GM19043 (cell line): ENCODE measurements at regions not wholly inside any gene's neighbourhood (a gene's known extent, or its start where the extent isn't known, plus 50 kb on each side); places are given as distances from the start of the nearest gene placed in this dataset.
"Not testable (repeated sequence)": the region's sequence is repeated elsewhere in the genome, so short reads cannot be mapped to it uniquely, and the experiment has no call there.

Experiments used
- ATAC-seq: cut with Tn5 transposase; IDR thresholded peaks from one replicate; pipeline ENCODE4 v1.9.1; 2021; ENCODE audit warnings: low read depth; ENCODE audit not compliant: unreplicated experiment

- ATAC-seq: no peak
Observed at GRCh38 chr4:45284400-45285085, 558.2 kb upstream of the GNPDA2 start.

GRCh38 chr4:45283352-45283751 lies 557.0 kb upstream of the GNPDA2 start:
- no peak for ATAC-seq

DNA sequence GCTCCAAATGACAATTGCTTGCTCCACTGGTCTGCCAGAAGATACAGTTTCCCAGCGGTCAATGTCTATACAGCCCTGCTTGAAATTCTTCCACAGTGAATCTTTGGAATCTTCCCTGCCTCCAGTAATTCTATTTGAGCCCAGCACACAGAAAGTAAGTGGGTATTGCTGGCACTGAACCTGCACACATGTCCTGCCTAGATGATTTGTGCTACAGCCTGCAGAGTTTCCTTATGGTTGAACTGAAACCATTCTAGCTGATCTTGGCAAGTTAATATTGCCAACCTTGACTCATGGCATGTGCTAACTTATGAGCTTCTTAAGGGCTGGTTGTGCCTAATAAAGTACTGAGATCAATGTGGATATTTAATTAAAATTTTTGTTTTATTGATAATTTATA lies 553.8 kb upstream of the GNPDA2 start:
- ATAC-seq: no peak

DNA sequence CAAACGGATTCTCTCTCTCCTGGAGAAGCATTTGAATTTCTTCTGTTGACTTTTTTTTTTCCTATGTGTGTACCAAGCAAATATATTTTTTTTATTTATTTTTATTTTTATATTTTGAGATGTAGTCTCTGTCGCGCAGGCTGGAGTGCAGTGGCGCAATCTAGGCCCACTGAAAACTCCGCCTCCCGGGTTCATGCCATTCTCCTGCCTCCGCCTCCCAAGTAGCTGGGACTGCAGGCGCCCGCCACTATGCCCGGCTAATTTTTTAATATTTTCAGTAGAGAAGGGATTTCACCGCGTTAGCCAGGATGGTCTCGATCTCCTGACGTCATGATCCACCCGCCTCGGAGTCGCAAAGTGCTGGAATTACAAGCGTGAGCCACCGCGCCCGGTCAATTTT lies 549.5 kb upstream of the GNPDA2 start:
- ATAC-seq: no peak

- ATAC-seq: not testable (repeated sequence)
Observed at GRCh38 chr4:45248106-45248505, 521.8 kb upstream of the GNPDA2 start.

GRCh38 chr4:45241976-45242375 lies 515.6 kb upstream of the GNPDA2 start:
- ATAC-seq: no peak

GRCh38 chr4:45229206-45229605 lies 502.9 kb upstream of the GNPDA2 start:
- ATAC-seq: no peak

DNA sequence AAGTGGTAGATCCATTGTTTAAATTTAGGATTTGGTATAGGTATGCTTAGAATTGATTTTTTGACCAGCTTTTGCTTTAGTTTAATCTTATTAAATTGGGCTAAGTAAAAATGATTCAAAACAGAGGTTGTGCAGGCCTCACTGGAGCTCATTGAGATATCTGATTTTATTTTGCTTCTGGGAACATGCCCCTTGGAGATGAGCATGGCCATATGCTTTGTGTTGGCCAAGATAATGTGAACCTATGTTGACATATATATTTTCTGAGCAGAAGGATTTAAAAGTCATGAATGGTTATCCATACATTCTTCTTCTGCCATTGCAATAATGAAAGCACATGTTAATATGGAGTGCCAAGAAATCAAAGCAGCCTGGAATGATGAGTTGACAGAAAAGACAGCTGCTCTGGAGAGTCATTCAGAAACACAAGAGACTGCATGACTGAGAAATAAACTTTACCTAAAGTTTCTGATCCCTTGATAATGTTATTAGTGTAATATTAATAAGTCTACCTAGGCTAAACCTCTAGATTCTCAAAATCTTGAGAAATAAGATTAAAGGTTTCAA lies 489.7 kb upstream of the GNPDA2 start:
- no peak for ATAC-seq

GRCh38 chr4:45208476-45208875 lies 482.1 kb upstream of the GNPDA2 start:
- not testable (repeated sequence) for ATAC-seq

GRCh38 chr4:45207864-45208331 lies 481.5 kb upstream of the GNPDA2 start:
- ATAC-seq: not testable (repeated sequence)

DNA sequence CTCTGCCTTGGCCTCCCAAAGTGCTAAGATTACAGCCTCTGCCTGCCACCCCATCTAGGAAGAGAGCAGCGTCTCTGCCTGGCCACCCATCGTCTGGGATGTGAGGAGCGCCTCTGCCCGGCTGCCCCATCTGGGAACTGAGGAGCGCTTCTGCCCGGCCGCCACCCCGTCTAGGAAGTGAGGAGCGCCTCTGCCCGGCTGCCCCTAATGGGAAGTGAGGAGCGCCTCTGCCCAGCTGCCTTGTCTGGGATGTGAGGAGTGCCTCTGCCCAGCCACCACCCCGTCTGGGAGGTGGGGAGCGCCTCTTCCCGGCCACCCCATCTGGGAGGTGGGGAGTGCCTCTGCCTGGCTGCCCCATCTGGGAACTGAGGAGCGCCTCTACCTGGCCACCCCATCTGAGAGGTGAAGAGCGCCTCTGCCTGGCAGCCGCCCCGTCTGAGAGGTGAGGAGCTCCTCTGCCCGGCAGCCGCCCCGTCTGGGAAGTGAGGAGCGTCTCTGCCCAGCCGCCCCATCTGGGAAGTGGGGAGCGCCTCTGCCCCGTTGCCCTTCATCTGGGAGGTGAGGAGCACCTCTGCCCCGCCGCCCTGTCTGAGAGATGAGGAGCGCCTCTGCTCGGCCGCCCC lies 481.0 kb upstream of the GNPDA2 start:
- not testable (repeated sequence) for ATAC-seq

DNA sequence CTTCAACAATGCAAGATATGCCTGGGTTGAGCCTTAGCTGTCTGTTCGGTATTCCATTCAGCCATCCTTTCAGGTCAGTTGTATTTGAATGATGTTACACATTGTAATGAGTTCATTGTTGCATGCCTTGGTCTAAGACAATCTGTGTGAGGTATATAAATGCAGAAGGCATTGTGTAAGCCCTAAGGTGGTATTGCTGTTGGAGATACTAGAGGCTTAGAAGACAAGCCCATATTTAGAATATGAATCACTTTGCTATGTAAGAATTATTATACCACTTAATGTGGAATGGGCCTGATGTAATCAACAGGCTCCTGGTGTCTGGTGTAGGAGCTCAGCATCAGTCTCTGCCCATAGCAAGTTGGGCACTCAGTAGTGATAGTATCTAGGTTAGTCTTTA lies 473.4 kb upstream of the GNPDA2 start:
- no peak for ATAC-seq

DNA sequence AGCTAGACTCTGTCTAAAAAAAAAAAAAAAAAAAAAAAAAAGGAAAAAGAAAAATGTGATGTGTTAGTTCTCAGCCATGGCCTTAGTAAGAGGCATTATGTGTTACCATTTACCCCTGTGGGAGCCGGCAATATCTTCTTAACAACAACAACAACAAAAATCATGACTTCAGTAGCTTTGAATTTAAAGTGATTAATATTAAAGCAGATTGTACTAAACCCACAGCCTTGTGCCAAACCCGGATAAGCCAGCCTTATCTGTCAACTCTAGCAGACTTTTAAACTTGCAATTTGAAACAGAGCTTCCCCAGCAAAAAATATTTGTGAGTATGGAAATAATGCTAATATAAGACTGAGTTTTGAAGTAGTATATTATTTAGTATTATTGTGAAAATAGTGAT lies 462.1 kb upstream of the GNPDA2 start:
- ATAC-seq: no peak

GRCh38 chr4:45186249-45186648 lies 459.9 kb upstream of the GNPDA2 start:
- no peak for ATAC-seq

GRCh38 chr4:45183905-45184304 lies 457.5 kb upstream of the GNPDA2 start:
- no peak for ATAC-seq

- ATAC-seq: no peak
Observed at GRCh38 chr4:45172636-45173035, 446.3 kb upstream of the GNPDA2 start.

DNA sequence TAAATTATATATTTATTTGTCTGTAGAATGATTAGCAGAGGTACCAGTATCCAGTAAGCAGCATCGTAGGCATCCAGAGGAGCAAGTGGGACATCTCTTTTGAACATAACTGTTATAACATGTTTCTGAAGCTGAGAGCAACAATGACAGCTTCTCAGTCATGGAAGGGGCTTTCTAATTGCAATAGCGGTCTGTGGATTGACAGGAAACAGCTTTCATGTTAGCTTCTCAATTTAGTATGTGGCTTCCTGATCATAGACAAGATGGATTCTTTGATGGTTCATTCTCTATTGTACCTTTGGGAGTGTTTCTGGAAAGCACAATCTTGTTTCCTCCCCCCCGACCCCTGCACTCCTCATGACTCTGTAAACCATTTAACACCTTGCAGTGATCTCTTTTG lies 434.6 kb upstream of the GNPDA2 start:
- ATAC-seq: no peak

- no peak for ATAC-seq
Observed at GRCh38 chr4:45155081-45155777, 428.9 kb upstream of the GNPDA2 start.

GRCh38 chr4:45147866-45148265 lies 421.5 kb upstream of the GNPDA2 start:
- no peak for ATAC-seq

GRCh38 chr4:45131020-45131419 lies 404.7 kb upstream of the GNPDA2 start:
- no peak for ATAC-seq

DNA sequence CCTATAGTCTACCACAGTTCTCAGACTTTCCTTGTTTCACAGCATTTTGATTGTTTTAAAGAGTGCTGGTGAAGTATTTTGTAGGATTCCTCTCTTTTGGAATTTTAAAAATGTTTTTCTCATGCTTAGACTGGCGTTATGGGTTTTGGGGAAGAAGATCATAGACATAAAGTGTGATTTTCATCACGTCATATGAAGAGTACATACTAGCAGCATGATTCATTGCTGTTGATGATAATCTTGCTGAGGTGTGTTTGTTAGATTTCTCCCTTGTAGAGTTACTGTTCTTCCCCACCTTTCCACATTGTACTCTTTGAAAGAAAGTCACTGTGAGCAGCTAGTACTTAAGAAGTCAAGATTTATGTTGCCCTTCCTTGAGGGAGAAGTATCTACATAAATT lies 396.1 kb upstream of the GNPDA2 start:
- ATAC-seq: no peak
